SK-N-SH (cell line): ENCODE measurements at regions not wholly inside any gene's neighbourhood (a gene's known extent, or its start where the extent isn't known, plus 50 kb on each side); places are given as distances from the start of the nearest gene placed in this dataset.

ENCODE experiments used
- CTCF ChIA-PET: fragments of 300-600, 350-600 bp; formaldehyde crosslinking; extraction: SDS; loops from one replicate; lab custom pipeline; 2021; lab: Yijun Ruan, JAX
- POLR2A ChIA-PET: fragments of 350-600 bp; sonication (Branson Sonifier 250); formaldehyde crosslinking; extraction: SDS; loops from one replicate; lab custom pipeline; 2020; ENCODE audit warnings: antibody characterized with exemption, inconsistent platforms; lab: Yijun Ruan, JAX
- DNase-seq: peaks from one replicate; pipeline ENCODE4 v3.0.0; 2012
- H2AFZ ChIP-seq: fragments of 200-600 bp; sonication (generic); 2 replicates; pipeline ENCODE4 v1.8.1; 2016; ENCODE audit warnings: antibody characterized with exemption, mild to moderate bottlenecking, low read depth
- H3F3A ChIP-seq: fragments of 200-600 bp; sonication (generic); replicated peaks from 2 replicates; pipeline ENCODE3; 2016; ENCODE audit warnings: antibody characterized with exemption, mild to moderate bottlenecking; ENCODE audit not compliant: insufficient read depth
- H3K27ac ChIP-seq, 2 experiments: fragments of 200-500 bp in 1 of 2; fragments of 200-600 bp in 1 of 2; sonication (Bioruptor generic) in 1 of 2; sonication (generic), shearing (Covaris generic) in 1 of 2; 2 replicates each; pipeline versions ENCODE4 v1.5.1 to v1.6.1; 2014 to 2016; ENCODE audit warnings: low read depth in 2 of 2, inconsistent platforms in 1 of 2, low read length in 1 of 2, mild to moderate bottlenecking in 1 of 2, mixed read lengths in 1 of 2
- H3K27me3 ChIP-seq: fragments of 200-600 bp; sonication (generic), shearing (Covaris generic); 2 replicates; pipeline ENCODE4 v1.6.1; 2016; ENCODE audit warnings: mixed run types; ENCODE audit not compliant: insufficient read depth
- H3K36me3 ChIP-seq, 2 experiments: fragments of 200-500 bp in 1 of 2; fragments of 200-600 bp in 1 of 2; sonication (Bioruptor generic) in 1 of 2; sonication (generic) in 1 of 2; replicated peaks in 1 of 2; 2 replicates each; pipeline versions ENCODE3 to v1.5.1; 2014 to 2016; ENCODE audit warnings: low read length in 1 of 2, mild to moderate bottlenecking in 1 of 2; ENCODE audit not compliant: insufficient read depth in 2 of 2, control insufficient read depth in 1 of 2
- H3K4me1 ChIP-seq, 2 experiments: fragments of 200-500 bp in 1 of 2; fragments of 200-600 bp in 1 of 2; sonication (Bioruptor generic) in 1 of 2; sonication (generic), shearing (Covaris generic) in 1 of 2; 2 replicates each; pipeline versions ENCODE4 v1.5.1 to v1.6.1; 2014 to 2016; ENCODE audit warnings: low read depth in 1 of 2, low read length in 1 of 2, mixed run types in 1 of 2; ENCODE audit not compliant: insufficient read depth in 2 of 2, control insufficient read depth in 1 of 2
- H3K4me2 ChIP-seq: fragments of 200-600 bp; sonication (generic), shearing (Covaris generic); 2 replicates; pipeline ENCODE4 v1.6.1; 2017; ENCODE audit warnings: mixed run types
- H3K4me3 ChIP-seq, 2 experiments: fragments of 200-500 bp in 1 of 2; fragments of 200-600 bp in 1 of 2; sonication (Bioruptor generic) in 1 of 2; sonication (generic), shearing (Covaris generic) in 1 of 2; 2 replicates each; pipeline versions ENCODE4 v1.5.1 to v1.8.1; 2014 to 2016; ENCODE audit warnings: low read depth in 2 of 2, inconsistent platforms in 1 of 2, low read length in 1 of 2, mild to moderate bottlenecking in 1 of 2, mixed read lengths in 1 of 2, moderate library complexity in 1 of 2
- H3K79me2 ChIP-seq: fragments of 200-600 bp; sonication (generic); 2 replicates; pipeline ENCODE4 v1.8.1; 2017; ENCODE audit warnings: mild to moderate bottlenecking; ENCODE audit not compliant: insufficient read depth
- H3K9ac ChIP-seq: fragments of 200-600 bp; sonication (generic); 2 replicates; pipeline ENCODE4 v1.6.1; 2017; ENCODE audit warnings: mixed run types
- H3K9me2 ChIP-seq: fragments of 200-600 bp; sonication (generic); 2 replicates; pipeline ENCODE4 v1.6.1; 2017; ENCODE audit warnings: mixed run types
- H3K9me3 ChIP-seq: fragments of 200-600 bp; sonication (generic); 2 replicates; pipeline ENCODE4 v1.6.1; 2017; ENCODE audit warnings: mixed run types, mild to moderate bottlenecking, moderate library complexity
- H4K20me1 ChIP-seq: fragments of 200-600 bp; sonication (generic); 2 replicates; pipeline ENCODE4 v1.6.1; 2017; ENCODE audit warnings: mild to moderate bottlenecking, mixed run types; ENCODE audit not compliant: insufficient read depth
- CHD2 ChIP-seq: fragments of 150-350 bp; IDR thresholded peaks from 2 replicates; pipeline ENCODE4 v1.6.1; 2018; ENCODE audit warnings: low read length; ENCODE audit not compliant: partially characterized antibody
- ELF1 ChIP-seq: IDR thresholded peaks from 2 replicates; pipeline ENCODE4 v1.4.0; 2012
- IRF3 ChIP-seq: fragments of 150-350 bp; IDR thresholded peaks from 2 replicates; pipeline ENCODE4 v1.6.1; 2016; ENCODE audit warnings: mild to moderate bottlenecking, low read depth, low read length
- JUND ChIP-seq: IDR thresholded peaks from 2 replicates; pipeline ENCODE4 v1.4.0; 2012
- MEF2A ChIP-seq: IDR thresholded peaks from 2 replicates; pipeline ENCODE4 v1.4.0; 2012; ENCODE audit warnings: low read depth, borderline replicate concordance
- RAD21 ChIP-seq: IDR thresholded peaks from 2 replicates; pipeline ENCODE4 v1.6.1; 2012; ENCODE audit warnings: mild to moderate bottlenecking, low read length
- RCOR1 ChIP-seq: fragments of 150-350 bp; IDR thresholded peaks from 2 replicates; pipeline ENCODE4 v1.6.1; 2017; ENCODE audit warnings: antibody characterized with exemption, low read length
- REST ChIP-seq: IDR thresholded peaks from 2 replicates; pipeline ENCODE4 v1.6.1; 2012; ENCODE audit warnings: mild to moderate bottlenecking, low read depth, low read length, moderate library complexity
- RFX5 ChIP-seq: IDR thresholded peaks from 2 replicates; pipeline ENCODE4 v1.6.1; 2012; ENCODE audit warnings: mild to moderate bottlenecking, improper control_type of control experiment, low read length
- SIN3A ChIP-seq: IDR thresholded peaks from 2 replicates; pipeline ENCODE4 v1.6.1; 2012; ENCODE audit warnings: low read depth, mild to moderate bottlenecking, low read length, moderate library complexity, borderline replicate concordance
- TAF1 ChIP-seq: IDR thresholded peaks from 2 replicates; pipeline ENCODE4 v1.6.1; 2012; ENCODE audit warnings: low read depth, mild to moderate bottlenecking, low read length, moderate library complexity, borderline replicate concordance
- USF1 ChIP-seq: IDR thresholded peaks from 2 replicates; pipeline ENCODE4 v1.4.0; 2012; ENCODE audit warnings: low read depth, borderline replicate concordance
- YY1 ChIP-seq: IDR thresholded peaks from 2 replicates; pipeline ENCODE4 v1.4.0; 2012; ENCODE audit warnings: low read depth, mild to moderate bottlenecking
- ZBTB33 ChIP-seq: IDR thresholded peaks from 2 replicates; pipeline ENCODE4 v1.4.0; 2012; ENCODE audit warnings: low read depth, borderline replicate concordance
- WGBS: methylation state at CpG from one replicate; pipeline ENCODE4 v1.1.6; 2017; ENCODE audit warnings: low lambda C conversion rate; 5-methylcytosine and 5-hydroxymethylcytosine counted together

GRCh38 chr5:6909901-6910300 is 196.7 kb downstream of the TENT4A start:
- Histone ChIP-seq H4K20me1 (no peaks in the 10 kb centered on the region), H3K27me3 (no peaks in the 10 kb centered on the region), H3K9me2 (no peaks in the 10 kb centered on the region), H3K4me3 (no peak overlapping the region), H3K4me1 (no peaks in the 10 kb centered on the region), H3F3A (no peaks in the 10 kb centered on the region), H3K9me3 (no peaks in the 10 kb centered on the region), H2AFZ (no peak overlapping the region), H3K4me2 (no peak overlapping the region), H3K9ac (no peak overlapping the region), H3K36me3 (no peaks in the 10 kb centered on the region), H3K79me2 (no peaks in the 10 kb centered on the region), H3K27ac (no peak overlapping the region)
- no peak for DNase-seq
- ChIA-PET POLR2A (no interaction called here), CTCF (no interaction called here)
- 4% methylated on average over 4 of the region's 4 CpGs for WGBS
- no peak for TF ChIP-seq REST
- TF ChIP-seq TAF1 = no peak

- H3K9me3 ChIP-seq = no peaks in the 10 kb centered on the region
- H3K27ac ChIP-seq = no peak overlapping the region
- TF ChIP-seq JUND (no peak), RFX5 (no peak), SIN3A (no peak), RCOR1 (no peak), TAF1 (no peak), RAD21 (no peak), ELF1 (no peak)
- TF ChIP-seq, all 33 proteins: peak for 0
- Histone ChIP-seq H3K4me2 (no peak overlapping the region), H2AFZ (no peak overlapping the region), H3K79me2 (no peaks in the 10 kb centered on the region), H3K36me3 (no peaks in the 10 kb centered on the region), H4K20me1 (no peaks in the 10 kb centered on the region), H3K27me3 (no peaks in the 10 kb centered on the region), H3K4me3 (no peak overlapping the region), H3K9me2 (no peaks in the 10 kb centered on the region), H3K9ac (no peak overlapping the region), H3F3A (no peaks in the 10 kb centered on the region), H3K4me1 (no peaks in the 10 kb centered on the region)
- POLR2A ChIA-PET = no interaction called here
- CTCF ChIA-PET = no interaction called here
- WGBS = 4% methylated on average over 3 of the region's 3 CpGs
- DNase-seq = no peak
Observed at GRCh38 chr5:6910950-6911349, 197.7 kb downstream of the TENT4A start.

GRCh38 chr5:6914347-6914746 is 201.1 kb downstream of the TENT4A start:
- POLR2A ChIA-PET = no interaction called here
- WGBS = 3% methylated on average over 2 of the region's 2 CpGs
- no peak for TF ChIP-seq IRF3
- no peak for TF ChIP-seq CHD2
- no peak for TF ChIP-seq MEF2A
- TF ChIP-seq TAF1 = no peak
- no peak for TF ChIP-seq YY1
- no peak for TF ChIP-seq ZBTB33
- TF ChIP-seq USF1 = no peak

More at GRCh38 chr5:6914347-6914746, 201.1 kb downstream of the TENT4A start:
- H4K20me1 ChIP-seq = no peaks in the 10 kb centered on the region
- H3F3A ChIP-seq = no peaks in the 10 kb centered on the region
- H3K27me3 ChIP-seq = no peaks in the 10 kb centered on the region
- H3K4me1 ChIP-seq = no peaks in the 10 kb centered on the region
- no peak overlapping the region for H3K4me2 ChIP-seq
- H2AFZ ChIP-seq = no peak overlapping the region
- no peak overlapping the region for H3K4me3 ChIP-seq
- CTCF ChIA-PET = no interaction called here
- H3K9me3 ChIP-seq = no peaks in the 10 kb centered on the region
- DNase-seq = no peak
- H3K36me3 ChIP-seq = no peaks in the 10 kb centered on the region
- H3K79me2 ChIP-seq = no peaks in the 10 kb centered on the region
- no peak overlapping the region for H3K27ac ChIP-seq
- no peak overlapping the region for H3K9ac ChIP-seq
- no peaks in the 10 kb centered on the region for H3K9me2 ChIP-seq
